WTC11 (cell line): ENCODE measurements at regions not wholly inside any gene's neighbourhood (a gene's known extent, or its start where the extent isn't known, plus 50 kb on each side); places are given as distances from the start of the nearest gene placed in this dataset.

Source experiments
- ATAC-seq: fragments of 200-7000 bp; cut with Tn5 transposase; 2 replicates; pipeline ENCODE4 v1.10.0; 2021; ENCODE audit warnings: mild to moderate bottlenecking, moderate library complexity
- CTCF ChIA-PET: fragments of 300-600 bp; sonication (Branson Sonifier 250); formaldehyde crosslinking; loops from one replicate; lab custom pipeline; 2021; ENCODE audit warnings: antibody characterized with exemption; lab: Charles Lee
- POLR2A ChIA-PET: fragments of 350-600 bp; sonication (Branson Sonifier 250); formaldehyde crosslinking; loops from one replicate; lab custom pipeline; 2021; ENCODE audit warnings: antibody characterized with exemption; lab: Charles Lee
- DNase-seq: peaks from one replicate; pipeline ENCODE4 v3.0.0; 2021; ENCODE audit warnings: low spot score
- H3K27ac Mint-ChIP-seq: 2 replicates; pipeline ENCODE4 v1.8.0; 2021; ENCODE audit warnings: mixed read lengths
- H3K27me3 Mint-ChIP-seq: 2 replicates; pipeline ENCODE4 v1.8.0; 2021; ENCODE audit warnings: low read depth, mild to moderate bottlenecking, moderate library complexity, mixed read lengths
- H3K36me3 Mint-ChIP-seq: 2 replicates; pipeline ENCODE4 v1.8.0; 2021; ENCODE audit warnings: mixed read lengths
- H3K4me1 Mint-ChIP-seq: 2 replicates; pipeline ENCODE4 v1.8.0; 2022; ENCODE audit warnings: mixed read lengths
- H3K4me3 Mint-ChIP-seq: 2 replicates; pipeline ENCODE4 v1.8.0; 2021; ENCODE audit warnings: mild to moderate bottlenecking, moderate library complexity, mixed read lengths
- H3K9me3 Mint-ChIP-seq: 2 replicates; pipeline ENCODE4 v1.8.0; 2021; ENCODE audit warnings: mixed read lengths
- CREB1 ChIP-seq: sonication (generic); formaldehyde crosslinking; IDR thresholded peaks from 2 replicates; pipeline ENCODE4 v1.8.0; 2023; ENCODE audit warnings: mild to moderate bottlenecking, missing genetic modification reagents
- FOXP1 ChIP-seq: sonication (generic); formaldehyde crosslinking; IDR thresholded peaks from 2 replicates; pipeline ENCODE4 v1.8.0; 2022; ENCODE audit warnings: missing genetic modification reagents, mild to moderate bottlenecking, moderate library complexity, borderline replicate concordance
- GABPB1 ChIP-seq: sonication (generic); formaldehyde crosslinking; IDR thresholded peaks from 2 replicates; pipeline ENCODE4 v1.8.1; 2023; ENCODE audit warnings: mild to moderate bottlenecking, missing genetic modification reagents
- HMGXB4 ChIP-seq: sonication (generic); formaldehyde crosslinking; IDR thresholded peaks from 2 replicates; pipeline ENCODE4 v1.8.1; 2023; ENCODE audit warnings: mild to moderate bottlenecking, moderate library complexity, missing genetic modification reagents
- IRF2 ChIP-seq: sonication (generic); formaldehyde crosslinking; IDR thresholded peaks from 2 replicates; pipeline ENCODE4 v1.8.0; 2022; ENCODE audit warnings: low read depth, missing genetic modification reagents, borderline replicate concordance
- STAT6 ChIP-seq: sonication (generic); formaldehyde crosslinking; conservative IDR thresholded peaks from 2 replicates; pipeline ENCODE4 v1.8.1; 2023; ENCODE audit warnings: mild to moderate bottlenecking, low read depth, missing genetic modification reagents, moderate library complexity
- TEAD1 ChIP-seq: sonication (generic); formaldehyde crosslinking; IDR thresholded peaks from 2 replicates; pipeline ENCODE4 v1.8.0; 2022; ENCODE audit warnings: mild to moderate bottlenecking, missing genetic modification reagents
- ZNF138 ChIP-seq: sonication (generic); formaldehyde crosslinking; conservative IDR thresholded peaks from 2 replicates; pipeline ENCODE4 v1.8.1; 2022; ENCODE audit warnings: mild to moderate bottlenecking, moderate library complexity, missing genetic modification reagents
- ZNF219 ChIP-seq: sonication (generic); formaldehyde crosslinking; IDR thresholded peaks from 2 replicates; pipeline ENCODE4 v1.8.0; 2023; ENCODE audit warnings: missing genetic modification reagents, mild to moderate bottlenecking, borderline replicate concordance
- ZNF416 ChIP-seq: fragments of 250-450 bp; sonication (Bioruptor Pico); IDR thresholded peaks from 2 replicates; pipeline ENCODE4 v1.9.0; 2021; ENCODE audit warnings: mild to moderate bottlenecking, inconsistent platforms
- ZNF425 ChIP-seq: fragments of 250-450 bp; sonication (Bioruptor Pico); conservative IDR thresholded peaks from 2 replicates; pipeline ENCODE4 v1.9.0; 2021; ENCODE audit warnings: mild to moderate bottlenecking
- TF ChIP-seq, protein P1 (sequence below): fragments of 250-450 bp; sonication (Bioruptor Pico); IDR thresholded peaks from 2 replicates; pipeline ENCODE4 v1.9.0; 2021; ENCODE audit warnings: moderate library complexity, mild to moderate bottlenecking, inconsistent platforms, borderline replicate concordance
- TF ChIP-seq, protein P2 (sequence below): fragments of 250-450 bp; sonication (Bioruptor Pico); IDR thresholded peaks from 2 replicates; pipeline ENCODE4 v1.9.0; 2021; ENCODE audit warnings: mild to moderate bottlenecking
- TF ChIP-seq, protein P3 (sequence below): sonication (generic); formaldehyde crosslinking; IDR thresholded peaks from 2 replicates; pipeline ENCODE4 v1.8.0; 2022; ENCODE audit warnings: mild to moderate bottlenecking, missing genetic modification reagents
- TF ChIP-seq, protein P4 (sequence below): sonication (generic); formaldehyde crosslinking; IDR thresholded peaks from 2 replicates; pipeline ENCODE4 v1.8.1; 2023; ENCODE audit warnings: mild to moderate bottlenecking, missing genetic modification reagents
- TF ChIP-seq, protein P5 (sequence below): sonication (generic); formaldehyde crosslinking; IDR thresholded peaks from 2 replicates; pipeline ENCODE4 v1.8.0; 2022; ENCODE audit warnings: mild to moderate bottlenecking, missing genetic modification reagents

- peaks cover 8% of the 10 kb centered on the region; the same call in 1 of the 2 replicates for H3K36me3 Mint-ChIP-seq
- DNase-seq (no peak), ATAC-seq (no peak)
- TF ChIP-seq, protein P1, sequence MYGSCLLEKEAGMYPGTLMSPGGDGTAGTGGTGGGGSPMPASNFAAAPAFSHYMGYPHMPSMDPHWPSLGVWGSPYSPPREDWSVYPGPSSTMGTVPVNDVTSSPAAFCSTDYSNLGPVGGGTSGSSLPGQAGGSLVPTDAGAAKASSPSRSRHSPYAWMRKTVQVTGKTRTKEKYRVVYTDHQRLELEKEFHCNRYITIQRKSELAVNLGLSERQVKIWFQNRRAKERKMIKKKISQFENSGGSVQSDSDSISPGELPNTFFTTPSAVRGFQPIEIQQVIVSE = no peak
- TF ChIP-seq GABPB1 (CRISPR knock-in tag) (no peak), ZNF219 (CRISPR knock-in tag) (no peak), TEAD1 (CRISPR knock-in tag) (no peak), ZNF416 (CRISPR knock-in tag) (no peak), ZNF138 (CRISPR knock-in tag) (no peak), STAT6 (CRISPR knock-in tag) (no peak), CREB1 (no peak), IRF2 (no peak), ZNF425 (CRISPR knock-in tag) (no peak), FOXP1 (CRISPR knock-in tag) (no peak), HMGXB4 (CRISPR knock-in tag) (no peak)
- TF ChIP-seq, protein P2, sequence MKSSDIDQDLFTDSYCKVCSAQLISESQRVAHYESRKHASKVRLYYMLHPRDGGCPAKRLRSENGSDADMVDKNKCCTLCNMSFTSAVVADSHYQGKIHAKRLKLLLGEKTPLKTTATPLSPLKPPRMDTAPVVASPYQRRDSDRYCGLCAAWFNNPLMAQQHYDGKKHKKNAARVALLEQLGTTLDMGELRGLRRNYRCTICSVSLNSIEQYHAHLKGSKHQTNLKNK (CRISPR knock-in tag) = no peak
- TF ChIP-seq, protein P3, sequence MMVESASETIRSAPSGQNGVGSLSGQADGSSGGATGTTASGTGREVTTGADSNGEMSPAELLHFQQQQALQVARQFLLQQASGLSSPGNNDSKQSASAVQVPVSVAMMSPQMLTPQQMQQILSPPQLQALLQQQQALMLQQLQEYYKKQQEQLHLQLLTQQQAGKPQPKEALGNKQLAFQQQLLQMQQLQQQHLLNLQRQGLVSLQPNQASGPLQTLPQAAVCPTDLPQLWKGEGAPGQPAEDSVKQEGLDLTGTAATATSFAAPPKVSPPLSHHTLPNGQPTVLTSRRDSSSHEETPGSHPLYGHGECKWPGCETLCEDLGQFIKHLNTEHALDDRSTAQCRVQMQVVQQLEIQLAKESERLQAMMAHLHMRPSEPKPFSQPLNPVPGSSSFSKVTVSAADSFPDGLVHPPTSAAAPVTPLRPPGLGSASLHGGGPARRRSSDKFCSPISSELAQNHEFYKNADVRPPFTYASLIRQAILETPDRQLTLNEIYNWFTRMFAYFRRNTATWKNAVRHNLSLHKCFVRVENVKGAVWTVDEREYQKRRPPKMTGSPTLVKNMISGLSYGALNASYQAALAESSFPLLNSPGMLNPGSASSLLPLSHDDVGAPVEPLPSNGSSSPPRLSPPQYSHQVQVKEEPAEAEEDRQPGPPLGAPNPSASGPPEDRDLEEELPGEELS = no peak
- TF ChIP-seq, protein P4, sequence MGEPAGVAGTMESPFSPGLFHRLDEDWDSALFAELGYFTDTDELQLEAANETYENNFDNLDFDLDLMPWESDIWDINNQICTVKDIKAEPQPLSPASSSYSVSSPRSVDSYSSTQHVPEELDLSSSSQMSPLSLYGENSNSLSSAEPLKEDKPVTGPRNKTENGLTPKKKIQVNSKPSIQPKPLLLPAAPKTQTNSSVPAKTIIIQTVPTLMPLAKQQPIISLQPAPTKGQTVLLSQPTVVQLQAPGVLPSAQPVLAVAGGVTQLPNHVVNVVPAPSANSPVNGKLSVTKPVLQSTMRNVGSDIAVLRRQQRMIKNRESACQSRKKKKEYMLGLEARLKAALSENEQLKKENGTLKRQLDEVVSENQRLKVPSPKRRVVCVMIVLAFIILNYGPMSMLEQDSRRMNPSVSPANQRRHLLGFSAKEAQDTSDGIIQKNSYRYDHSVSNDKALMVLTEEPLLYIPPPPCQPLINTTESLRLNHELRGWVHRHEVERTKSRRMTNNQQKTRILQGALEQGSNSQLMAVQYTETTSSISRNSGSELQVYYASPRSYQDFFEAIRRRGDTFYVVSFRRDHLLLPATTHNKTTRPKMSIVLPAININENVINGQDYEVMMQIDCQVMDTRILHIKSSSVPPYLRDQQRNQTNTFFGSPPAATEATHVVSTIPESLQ (CRISPR knock-in tag) = no peak
- TF ChIP-seq, protein P5, sequence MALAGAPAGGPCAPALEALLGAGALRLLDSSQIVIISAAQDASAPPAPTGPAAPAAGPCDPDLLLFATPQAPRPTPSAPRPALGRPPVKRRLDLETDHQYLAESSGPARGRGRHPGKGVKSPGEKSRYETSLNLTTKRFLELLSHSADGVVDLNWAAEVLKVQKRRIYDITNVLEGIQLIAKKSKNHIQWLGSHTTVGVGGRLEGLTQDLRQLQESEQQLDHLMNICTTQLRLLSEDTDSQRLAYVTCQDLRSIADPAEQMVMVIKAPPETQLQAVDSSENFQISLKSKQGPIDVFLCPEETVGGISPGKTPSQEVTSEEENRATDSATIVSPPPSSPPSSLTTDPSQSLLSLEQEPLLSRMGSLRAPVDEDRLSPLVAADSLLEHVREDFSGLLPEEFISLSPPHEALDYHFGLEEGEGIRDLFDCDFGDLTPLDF (CRISPR knock-in tag) = no peak
- H3K27me3 Mint-ChIP-seq = no peaks in the 10 kb centered on the region
- H3K4me1 Mint-ChIP-seq = peaks cover 30% of the 10 kb centered on the region
- H3K9me3 Mint-ChIP-seq = no peaks in the 10 kb centered on the region
- POLR2A ChIA-PET = interaction anchor here (0.6 kb wide), 1 partner anchor 1264 kb away, joined by 3 read pairs; no protein-coding TSS in a partner anchor
- H3K27ac Mint-ChIP-seq = no peak overlapping the region
- H3K4me3 Mint-ChIP-seq = no peak overlapping the region
- CTCF ChIA-PET = no interaction called here
Observed at GRCh38 chrX:45756557-45756956, 555.9 kb upstream of the DIPK2B start.
